Esophagus muscularis mucosa (tissue), 4 donors: ENCODE measurements at regions not wholly inside any gene's neighbourhood (a gene's known extent, or its start where the extent isn't known, plus 50 kb on each side); places are given as distances from the start of the nearest gene placed in this dataset.
A peak's percentile ranks its signal among the peaks of the same experiment; 100 is the strongest.
"Not testable (repeated sequence)": the region's sequence is repeated elsewhere in the genome, so short reads cannot be mapped to it uniquely, and the experiment has no call there.

Experiments used
- DNase-seq: peaks from one replicate; pipeline ENCODE4 v3.0.0-alpha.2; 2017; ENCODE audit errors: extremely low spot score
- H3K27ac ChIP-seq, 4 donors: fragments of 200-600 bp; sonication (generic); replicated peaks in 1 of 4; 1 replicate in 3 of 4; 2 replicates in 1 of 4; pipeline ENCODE4 v1.5.1; 2016 to 2019; ENCODE audit warnings: mild to moderate bottlenecking in 1 of 4
- H3K27me3 ChIP-seq, 4 donors: fragments of 200-600 bp; sonication (generic); one replicate each; pipeline versions ENCODE4 v1.5.1 to v1.6.0; 2016 to 2019
- H3K36me3 ChIP-seq, 4 donors: fragments of 200-600 bp; sonication (generic); one replicate each; pipeline ENCODE4 v1.5.1; 2016 to 2019
- H3K4me1 ChIP-seq, 4 donors: fragments of 200-600 bp; sonication (generic); one replicate each; pipeline ENCODE4 v1.5.1; 2016 to 2019
- H3K4me3 ChIP-seq, 4 donors: fragments of 200-600 bp; sonication (generic); 1 replicate in 2 of 4; 2 replicates in 2 of 4; pipeline ENCODE4 v1.5.1; 2016 to 2019; ENCODE audit warnings: mild to moderate bottlenecking in 4 of 4, moderate library complexity in 1 of 4
- H3K9me3 ChIP-seq, 4 donors: fragments of 200-600 bp; sonication (generic); 1 replicate in 3 of 4; 2 replicates in 1 of 4; pipeline ENCODE4 v1.5.1; 2016 to 2019
- CTCF ChIP-seq, 3 experiments: fragments of 200-600 bp in 2 of 3; fragments of 450-650 bp in 1 of 3; sonication (generic) in 2 of 3; IDR thresholded peaks; one replicate each; pipeline ENCODE4 v1.5.1; 2017 to 2019; ENCODE audit warnings: antibody characterized with exemption in 3 of 3, mild to moderate bottlenecking in 2 of 3, moderate library complexity in 1 of 3
- EP300 ChIP-seq: sonication (generic); formaldehyde crosslinking; IDR thresholded peaks from one replicate; pipeline ENCODE4 v1.6.1; 2017; ENCODE audit warnings: antibody characterized with exemption
- POLR2A ChIP-seq: fragments of 450-650 bp; IDR thresholded peaks from one replicate; pipeline ENCODE4 v1.6.1; 2017; ENCODE audit warnings: antibody characterized with exemption, moderate library complexity, mild to moderate bottlenecking, low read depth
- POLR2AphosphoS5 ChIP-seq, 2 donors: sonication (generic); formaldehyde crosslinking; IDR thresholded peaks; one replicate each; pipeline ENCODE4 v1.6.1; 2017; ENCODE audit warnings: antibody characterized with exemption in 2 of 2
- WGBS: methylation state at CpG from one replicate; pipeline ENCODE4 v1.1.5; 2018; 5-methylcytosine and 5-hydroxymethylcytosine counted together
- intact Hi-C: fragments of 100-400 bp; cut with DNase I; formaldehyde crosslinking; loops from one replicate; pipeline ENCODE4 v1.15.1; 2023

- H3K9me3 ChIP-seq = no peaks in the 10 kb centered on the region
- no peaks in the 10 kb centered on the region for H3K27me3 ChIP-seq
- 23% methylated on average over 2 of the region's 2 CpGs for WGBS
- no peaks in the 10 kb centered on the region for H3K4me1 ChIP-seq
- no peak for DNase-seq
- no peak overlapping the region for H3K4me3 ChIP-seq
- peak in 1 of 3 experiments; percentile 7 for TF ChIP-seq CTCF (IDR thresholded peaks at IDR 0.05)
- no peak for TF ChIP-seq POLR2A
- intact Hi-C loops = no loop called here
- no peak overlapping the region for H3K27ac ChIP-seq
- no peaks in the 10 kb centered on the region for H3K36me3 ChIP-seq
These were observed 91.8 kb upstream of the POU3F4 start for GRCh38 chrX:83416273-83416672.

GRCh38 chrX:83419030-83419792 lies 88.9 kb upstream of the POU3F4 start:
- intact Hi-C loops = no loop called here
- WGBS = 67% methylated on average over 9 of the region's 19 CpGs

GRCh38 chrX:83422836-83423235 lies 85.3 kb upstream of the POU3F4 start:
- Histone ChIP-seq H3K9me3 (no peaks in the 10 kb centered on the region), H3K4me3 (no peak overlapping the region), H3K27ac (no peak overlapping the region), H3K4me1 (no peaks in the 10 kb centered on the region), H3K36me3 (no peaks in the 10 kb centered on the region), H3K27me3 (no peaks in the 10 kb centered on the region)
- TF ChIP-seq EP300 = no peak
- TF ChIP-seq POLR2A = no peak
- TF ChIP-seq CTCF (IDR thresholded peaks at IDR 0.05) = no peak
- TF ChIP-seq POLR2AphosphoS5 (IDR thresholded peaks at IDR 0.05) = no peak
- intact Hi-C loops = no loop called here
- WGBS = 91% methylated on average over 1 of the region's 1 CpG
- no peak for DNase-seq

More at GRCh38 chrX:83419030-83419792, 88.9 kb upstream of the POU3F4 start:
- Histone ChIP-seq H3K9me3 (no peaks in the 10 kb centered on the region), H3K27ac (no peak overlapping the region), H3K36me3 (no peaks in the 10 kb centered on the region), H3K4me3 (no peak overlapping the region), H3K27me3 (no peaks in the 10 kb centered on the region), H3K4me1 (no peaks in the 10 kb centered on the region)
- DNase-seq = no peak
- TF ChIP-seq POLR2AphosphoS5 (IDR thresholded peaks at IDR 0.05) (no peak), CTCF (IDR thresholded peaks at IDR 0.05) (no peak), EP300 (no peak), POLR2A (no peak)

- H3K27me3 ChIP-seq, DNase-seq, H3K4me1 ChIP-seq, H3K27ac ChIP-seq, H3K4me3 ChIP-seq, H3K36me3 ChIP-seq, intact Hi-C loops: not testable (repeated sequence)
- WGBS = 81% methylated on average over 3 of the region's 3 CpGs
- H3K9me3 ChIP-seq = peaks cover 0 to 16% (median 0%) of the 10 kb centered on the region in 4 donors
These were observed 65.5 kb upstream of the POU3F4 start for GRCh38 chrX:83442552-83442951.

- no peaks in the 10 kb centered on the region for H3K36me3 ChIP-seq
- no peak overlapping the region for H3K27ac ChIP-seq
- H3K9me3 ChIP-seq = peaks cover 0 to 16% (median 0%) of the 10 kb centered on the region in 4 donors
- intact Hi-C loops = no loop called here
- H3K4me1 ChIP-seq = no peaks in the 10 kb centered on the region
- TF ChIP-seq POLR2AphosphoS5 (IDR thresholded peaks at IDR 0.05) (no peak), POLR2A (no peak), CTCF (IDR thresholded peaks at IDR 0.05) (no peak), EP300 (no peak)
- H3K4me3 ChIP-seq = no peak overlapping the region
- no peak for DNase-seq
- H3K27me3 ChIP-seq = no peaks in the 10 kb centered on the region
- 82% methylated on average over 2 of the region's 2 CpGs for WGBS
These were observed 61.7 kb upstream of the POU3F4 start for GRCh38 chrX:83446355-83446754.
